ENCODE measurements at regions not wholly inside any gene's neighbourhood (a gene's known extent, or its start where the extent isn't known, plus 50 kb on each side); places are given as distances from the start of the nearest gene placed in this dataset.

- TF ChIP-seq, protein P1, sequence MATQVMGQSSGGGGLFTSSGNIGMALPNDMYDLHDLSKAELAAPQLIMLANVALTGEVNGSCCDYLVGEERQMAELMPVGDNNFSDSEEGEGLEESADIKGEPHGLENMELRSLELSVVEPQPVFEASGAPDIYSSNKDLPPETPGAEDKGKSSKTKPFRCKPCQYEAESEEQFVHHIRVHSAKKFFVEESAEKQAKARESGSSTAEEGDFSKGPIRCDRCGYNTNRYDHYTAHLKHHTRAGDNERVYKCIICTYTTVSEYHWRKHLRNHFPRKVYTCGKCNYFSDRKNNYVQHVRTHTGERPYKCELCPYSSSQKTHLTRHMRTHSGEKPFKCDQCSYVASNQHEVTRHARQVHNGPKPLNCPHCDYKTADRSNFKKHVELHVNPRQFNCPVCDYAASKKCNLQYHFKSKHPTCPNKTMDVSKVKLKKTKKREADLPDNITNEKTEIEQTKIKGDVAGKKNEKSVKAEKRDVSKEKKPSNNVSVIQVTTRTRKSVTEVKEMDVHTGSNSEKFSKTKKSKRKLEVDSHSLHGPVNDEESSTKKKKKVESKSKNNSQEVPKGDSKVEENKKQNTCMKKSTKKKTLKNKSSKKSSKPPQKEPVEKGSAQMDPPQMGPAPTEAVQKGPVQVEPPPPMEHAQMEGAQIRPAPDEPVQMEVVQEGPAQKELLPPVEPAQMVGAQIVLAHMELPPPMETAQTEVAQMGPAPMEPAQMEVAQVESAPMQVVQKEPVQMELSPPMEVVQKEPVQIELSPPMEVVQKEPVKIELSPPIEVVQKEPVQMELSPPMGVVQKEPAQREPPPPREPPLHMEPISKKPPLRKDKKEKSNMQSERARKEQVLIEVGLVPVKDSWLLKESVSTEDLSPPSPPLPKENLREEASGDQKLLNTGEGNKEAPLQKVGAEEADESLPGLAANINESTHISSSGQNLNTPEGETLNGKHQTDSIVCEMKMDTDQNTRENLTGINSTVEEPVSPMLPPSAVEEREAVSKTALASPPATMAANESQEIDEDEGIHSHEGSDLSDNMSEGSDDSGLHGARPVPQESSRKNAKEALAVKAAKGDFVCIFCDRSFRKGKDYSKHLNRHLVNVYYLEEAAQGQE (IDR thresholded peaks at IDR 0.05; ENCODE audit: insufficient read depth in 1 of 2, low read depth in 2 of 2, low read length in 2 of 2): no peak
- TF ChIP-seq SIN3A (IDR thresholded peaks at IDR 0.05; ENCODE audit: borderline replicate concordance, insufficient read depth, low read length) (no peak), FOXP2 (optimal IDR thresholded peaks at IDR 0.05; ENCODE audit: borderline replicate concordance, extremely low read depth, extremely low read length, insufficient read depth) (no peak), TAF1 (IDR thresholded peaks at IDR 0.05; ENCODE audit: borderline replicate concordance, insufficient read depth, low read length) (no peak), POLR2AphosphoS5 (IDR thresholded peaks at IDR 0.05; ENCODE audit: low read depth, low read length) (no peak)
Observed at GRCh38 chr7:155138204-155138603, 68.1 kb downstream of the HTR5A start.

GRCh38 chr7:155141562-155141961 is 71.4 kb downstream of the HTR5A start:
- TF ChIP-seq, protein P1 (IDR thresholded peaks at IDR 0.05; ENCODE audit: insufficient read depth in 1 of 2, low read depth in 2 of 2, low read length in 2 of 2): no peak
- TF ChIP-seq SIN3A (IDR thresholded peaks at IDR 0.05; ENCODE audit: borderline replicate concordance, insufficient read depth, low read length): no peak
- no peak for TF ChIP-seq POLR2AphosphoS5 (IDR thresholded peaks at IDR 0.05; ENCODE audit: low read depth, low read length)
- no peak for TF ChIP-seq FOXP2 (optimal IDR thresholded peaks at IDR 0.05; ENCODE audit: borderline replicate concordance, extremely low read depth, extremely low read length, insufficient read depth)
- TF ChIP-seq TAF1 (IDR thresholded peaks at IDR 0.05; ENCODE audit: borderline replicate concordance, insufficient read depth, low read length): no peak

- TF ChIP-seq FOXP2 (optimal IDR thresholded peaks at IDR 0.05; ENCODE audit: borderline replicate concordance, extremely low read depth, extremely low read length, insufficient read depth): no peak
- TF ChIP-seq, protein P1 (IDR thresholded peaks at IDR 0.05; ENCODE audit: insufficient read depth in 1 of 2, low read depth in 2 of 2, low read length in 2 of 2): no peak
- no peak for TF ChIP-seq SIN3A (IDR thresholded peaks at IDR 0.05; ENCODE audit: borderline replicate concordance, insufficient read depth, low read length)
- no peak for TF ChIP-seq TAF1 (IDR thresholded peaks at IDR 0.05; ENCODE audit: borderline replicate concordance, insufficient read depth, low read length)
- no peak for TF ChIP-seq POLR2AphosphoS5 (IDR thresholded peaks at IDR 0.05; ENCODE audit: low read depth, low read length)
Observed at GRCh38 chr7:155143381-155143780, 73.3 kb downstream of the HTR5A start.

DNA sequence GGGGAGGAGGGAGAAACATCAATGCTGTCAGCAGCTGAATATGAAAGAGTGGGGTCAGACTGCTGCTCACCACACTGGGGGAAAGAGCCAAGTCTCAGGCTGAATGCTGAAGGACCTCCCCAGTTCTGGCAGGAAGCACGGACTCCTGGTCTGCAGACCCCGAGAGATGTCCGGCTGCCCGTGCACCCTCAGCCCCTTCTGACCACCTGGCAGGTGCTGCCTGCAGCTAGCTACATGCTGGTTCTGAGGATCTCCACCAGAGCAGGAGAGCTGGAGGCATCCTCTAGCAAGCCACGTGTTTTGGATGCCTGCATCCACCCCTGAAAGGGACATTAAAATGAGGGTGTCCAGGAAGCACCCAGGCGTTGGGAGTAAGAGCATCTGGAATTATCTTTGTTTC is 74.2 kb downstream of the HTR5A start:
- no peak for TF ChIP-seq POLR2AphosphoS5 (IDR thresholded peaks at IDR 0.05; ENCODE audit: low read depth, low read length)
- no peak for TF ChIP-seq FOXP2 (optimal IDR thresholded peaks at IDR 0.05; ENCODE audit: borderline replicate concordance, extremely low read depth, extremely low read length, insufficient read depth)
- TF ChIP-seq SIN3A (IDR thresholded peaks at IDR 0.05; ENCODE audit: borderline replicate concordance, insufficient read depth, low read length): no peak
- TF ChIP-seq, protein P1 (IDR thresholded peaks at IDR 0.05; ENCODE audit: insufficient read depth in 1 of 2, low read depth in 2 of 2, low read length in 2 of 2): no peak

All from PFSK-1 (cell line).